ENCODE measurements at regions not wholly inside any gene's neighbourhood (a gene's known extent, or its start where the extent isn't known, plus 50 kb on each side); places are given as distances from the start of the nearest gene placed in this dataset.
"Not testable (repeated sequence)": the region's sequence is repeated elsewhere in the genome, so short reads cannot be mapped to it uniquely, and the experiment has no call there.

- no peak for DNase-seq
These were observed 178.7 kb upstream of the PRSS58 start for GRCh38 chr7:142436601-142437000.

DNA sequence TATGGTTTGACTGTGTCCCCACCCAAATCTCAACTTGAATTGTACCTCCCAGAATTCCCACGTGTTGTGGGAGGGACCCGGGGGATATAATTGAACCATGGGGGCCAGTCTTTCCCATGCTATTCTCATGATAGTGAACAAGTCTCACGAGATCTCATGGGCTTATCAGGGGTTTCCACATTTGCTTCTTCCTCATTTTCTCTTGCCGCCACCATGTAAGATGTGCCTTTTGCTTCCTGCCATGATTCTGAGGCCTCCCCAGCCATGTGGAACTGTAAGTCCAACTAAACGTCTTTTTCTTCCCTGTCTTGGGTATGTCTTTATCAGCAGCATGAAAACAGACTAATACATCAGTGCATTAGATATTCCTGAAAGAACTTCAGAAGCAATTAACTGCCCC lies 177.7 kb upstream of the PRSS58 start:
- DNase-seq = not testable (repeated sequence)

GRCh38 chr7:142434666-142435167 lies 176.9 kb upstream of the PRSS58 start:
- DNase-seq = no peak

DNA sequence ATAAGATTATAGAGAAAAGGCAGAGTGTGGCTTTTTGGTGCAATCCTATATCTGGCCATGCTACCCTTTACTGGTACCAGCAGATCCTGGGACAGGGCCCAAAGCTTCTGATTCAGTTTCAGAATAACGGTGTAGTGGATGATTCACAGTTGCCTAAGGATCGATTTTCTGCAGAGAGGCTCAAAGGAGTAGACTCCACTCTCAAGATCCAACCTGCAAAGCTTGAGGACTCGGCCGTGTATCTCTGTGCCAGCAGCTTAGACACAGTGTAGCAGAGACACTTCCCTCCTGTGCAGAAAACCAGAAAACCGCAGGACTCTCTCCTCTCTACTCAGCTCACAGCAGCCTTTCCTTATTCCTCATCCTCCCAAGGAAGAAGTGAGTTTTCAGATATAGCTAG lies 176.3 kb upstream of the PRSS58 start:
- not testable (repeated sequence) for DNase-seq

GRCh38 chr7:142432377-142432776 lies 174.5 kb upstream of the PRSS58 start:
- no peak for DNase-seq

- no peak for DNase-seq
These were observed 173.6 kb upstream of the PRSS58 start for GRCh38 chr7:142431491-142431890.

GRCh38 chr7:142428094-142428493 lies 170.2 kb upstream of the PRSS58 start:
- DNase-seq = no peak

- DNase-seq = no peak
These were observed 167.4 kb upstream of the PRSS58 start for GRCh38 chr7:142425281-142425680.

- DNase-seq = no peak
These were observed 164.8 kb upstream of the PRSS58 start for GRCh38 chr7:142422621-142423020.

- no peak for DNase-seq
These were observed 162.9 kb upstream of the PRSS58 start for GRCh38 chr7:142420554-142421362.

- no peak for DNase-seq
These were observed 160.5 kb upstream of the PRSS58 start for GRCh38 chr7:142418326-142418725.

- DNase-seq = no peak
These were observed 157.1 kb upstream of the PRSS58 start for GRCh38 chr7:142414915-142415314.

- DNase-seq = no peak
These were observed 156.3 kb upstream of the PRSS58 start for GRCh38 chr7:142414135-142414534.

GRCh38 chr7:142413280-142414000 lies 155.6 kb upstream of the PRSS58 start:
- no peak for DNase-seq

GRCh38 chr7:142412551-142413193 lies 154.8 kb upstream of the PRSS58 start:
- no peak for DNase-seq

- no peak for DNase-seq
These were observed 151.6 kb upstream of the PRSS58 start for GRCh38 chr7:142409471-142409870.

DNA sequence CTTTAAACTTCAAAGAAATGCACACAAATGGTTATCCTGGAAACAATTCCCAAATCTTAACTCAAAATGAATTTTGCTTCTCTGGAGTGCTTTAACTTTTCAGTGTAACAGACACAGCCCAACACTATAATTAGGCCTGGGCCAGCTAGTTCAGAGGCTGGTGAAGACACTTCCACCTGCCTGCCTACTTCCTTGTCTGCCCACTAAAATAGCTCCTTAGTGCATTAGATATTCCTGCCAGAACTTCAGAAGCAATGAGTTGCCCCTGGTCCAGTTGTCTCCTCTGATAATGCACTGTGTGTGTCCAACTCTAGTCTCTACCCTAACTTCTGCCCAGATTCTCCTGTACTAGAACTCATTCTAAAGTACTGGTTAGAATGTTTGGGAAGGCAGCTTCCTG lies 150.9 kb upstream of the PRSS58 start:
- DNase-seq = no peak

DNA sequence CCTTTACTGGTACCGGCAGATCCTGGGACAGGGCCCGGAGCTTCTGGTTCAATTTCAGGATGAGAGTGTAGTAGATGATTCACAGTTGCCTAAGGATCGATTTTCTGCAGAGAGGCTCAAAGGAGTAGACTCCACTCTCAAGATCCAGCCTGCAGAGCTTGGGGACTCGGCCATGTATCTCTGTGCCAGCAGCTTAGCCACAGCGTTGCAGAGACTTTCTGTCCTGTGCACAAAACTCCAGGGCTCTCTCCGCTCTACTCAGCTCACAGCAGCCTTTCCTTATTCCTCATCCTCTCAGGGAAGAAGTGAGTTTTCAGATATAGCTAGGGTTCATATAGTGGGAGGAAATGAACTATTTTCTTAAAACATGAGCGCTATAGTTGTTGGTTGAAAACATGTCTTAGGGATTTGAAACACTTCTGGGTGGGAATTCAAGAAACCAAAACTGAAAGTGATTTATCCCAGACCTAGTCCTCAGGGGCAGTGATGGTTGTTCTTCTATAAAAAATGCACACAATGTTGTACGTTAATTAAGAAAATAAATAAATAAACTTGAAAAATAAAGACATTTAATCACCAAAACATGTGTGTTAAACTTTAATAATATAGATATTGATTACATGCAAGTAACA lies 150.2 kb upstream of the PRSS58 start:
- no peak for DNase-seq

DNA sequence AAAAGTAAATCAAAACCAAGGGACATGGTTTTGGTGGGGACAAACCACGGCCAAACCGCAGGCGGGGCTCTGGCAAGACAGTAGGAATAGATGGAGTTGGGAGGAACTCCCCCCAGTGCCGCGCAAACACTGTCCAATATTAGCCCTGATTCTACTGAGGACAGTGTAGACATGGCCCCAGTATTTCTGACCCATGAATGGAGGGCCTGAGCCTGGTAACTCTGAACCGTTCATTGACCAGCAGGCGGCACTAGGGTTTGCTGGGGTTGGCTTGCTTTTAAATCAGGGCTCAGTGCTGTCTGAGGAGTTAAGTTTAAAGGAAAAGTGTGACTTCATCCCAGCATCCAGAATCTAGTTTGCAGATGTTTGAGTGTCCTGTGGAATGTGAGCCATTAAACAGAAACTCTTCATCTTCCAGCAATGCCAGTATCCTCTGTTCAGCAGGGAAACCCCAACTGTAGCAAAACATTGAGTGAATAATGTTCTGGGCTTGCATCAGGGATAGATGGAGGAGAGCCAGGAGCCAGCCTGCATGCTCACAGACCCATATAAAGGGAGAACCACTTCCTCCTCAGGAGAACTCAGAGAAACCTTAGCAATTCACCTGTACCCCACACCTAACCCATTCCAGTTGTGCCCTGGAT lies 147.4 kb upstream of the PRSS58 start:
- DNase-seq = no peak

DNA sequence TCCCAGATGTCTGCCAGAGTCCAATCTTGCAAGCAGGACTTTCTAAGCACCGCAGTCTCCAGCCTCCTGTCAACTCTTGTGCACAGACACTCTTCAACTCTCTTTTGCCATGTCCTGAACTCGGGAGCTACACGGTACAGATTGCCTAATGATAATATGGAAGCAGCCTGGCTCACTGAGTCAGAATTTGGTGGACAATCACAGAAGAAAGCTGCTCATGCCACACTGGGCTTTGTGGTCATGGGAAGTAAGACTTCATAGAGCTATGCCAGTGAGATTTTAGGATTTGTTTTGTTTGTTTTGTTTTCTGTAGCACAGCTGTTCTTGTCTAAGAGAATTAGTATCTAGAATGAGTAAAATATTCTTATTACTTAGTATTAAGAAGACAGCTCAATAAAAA lies 144.1 kb upstream of the PRSS58 start:
- no peak for DNase-seq

DNA sequence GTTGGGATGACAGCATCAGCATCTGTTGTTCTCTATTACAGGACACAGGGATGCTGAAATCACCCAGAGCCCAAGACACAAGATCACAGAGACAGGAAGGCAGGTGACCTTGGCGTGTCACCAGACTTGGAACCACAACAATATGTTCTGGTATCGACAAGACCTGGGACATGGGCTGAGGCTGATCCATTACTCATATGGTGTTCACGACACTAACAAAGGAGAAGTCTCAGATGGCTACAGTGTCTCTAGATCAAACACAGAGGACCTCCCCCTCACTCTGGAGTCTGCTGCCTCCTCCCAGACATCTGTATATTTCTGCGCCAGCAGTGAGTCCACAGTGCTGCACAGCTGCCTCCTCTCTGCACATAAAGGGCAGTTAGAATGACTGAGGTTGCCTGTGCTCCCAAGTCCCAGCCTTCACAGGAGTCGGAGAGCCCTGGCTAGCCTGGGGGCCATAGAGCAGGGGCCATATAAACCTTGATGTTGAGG lies 142.2 kb upstream of the PRSS58 start:
- no peak for DNase-seq

- DNase-seq = no peak
These were observed 133.5 kb upstream of the PRSS58 start for GRCh38 chr7:142391191-142391992.
